Mammary epithelial cell (primary cell): ENCODE measurements at regions not wholly inside any gene's neighbourhood (a gene's known extent, or its start where the extent isn't known, plus 50 kb on each side); places are given as distances from the start of the nearest gene placed in this dataset.

ENCODE experiments used
- EZH2 ChIP-seq: IDR thresholded peaks from 2 replicates; pipeline ENCODE4 v1.6.1; 2012; ENCODE audit warnings: low read length, inconsistent platforms, borderline replicate concordance
- TF ChIP-seq, protein P1 (sequence below), 2 donors: IDR thresholded peaks in 1 of 2; conservative IDR thresholded peaks in 1 of 2; 2 replicates each; pipeline ENCODE4 v1.5.1; 2011 to 2012; ENCODE audit warnings: inconsistent platforms in 2 of 2, low read length in 2 of 2, mild to moderate bottlenecking in 2 of 2, control low read depth in 1 of 2, low read depth in 1 of 2; ENCODE audit not compliant: insufficient read depth in 1 of 2; ENCODE audit errors: extremely low read depth in 1 of 2

- TF ChIP-seq, protein P1, sequence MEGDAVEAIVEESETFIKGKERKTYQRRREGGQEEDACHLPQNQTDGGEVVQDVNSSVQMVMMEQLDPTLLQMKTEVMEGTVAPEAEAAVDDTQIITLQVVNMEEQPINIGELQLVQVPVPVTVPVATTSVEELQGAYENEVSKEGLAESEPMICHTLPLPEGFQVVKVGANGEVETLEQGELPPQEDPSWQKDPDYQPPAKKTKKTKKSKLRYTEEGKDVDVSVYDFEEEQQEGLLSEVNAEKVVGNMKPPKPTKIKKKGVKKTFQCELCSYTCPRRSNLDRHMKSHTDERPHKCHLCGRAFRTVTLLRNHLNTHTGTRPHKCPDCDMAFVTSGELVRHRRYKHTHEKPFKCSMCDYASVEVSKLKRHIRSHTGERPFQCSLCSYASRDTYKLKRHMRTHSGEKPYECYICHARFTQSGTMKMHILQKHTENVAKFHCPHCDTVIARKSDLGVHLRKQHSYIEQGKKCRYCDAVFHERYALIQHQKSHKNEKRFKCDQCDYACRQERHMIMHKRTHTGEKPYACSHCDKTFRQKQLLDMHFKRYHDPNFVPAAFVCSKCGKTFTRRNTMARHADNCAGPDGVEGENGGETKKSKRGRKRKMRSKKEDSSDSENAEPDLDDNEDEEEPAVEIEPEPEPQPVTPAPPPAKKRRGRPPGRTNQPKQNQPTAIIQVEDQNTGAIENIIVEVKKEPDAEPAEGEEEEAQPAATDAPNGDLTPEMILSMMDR (conservative IDR thresholded peaks at IDR 0.05 in 1 of 2, IDR thresholded peaks at IDR 0.05 in 1 of 2; ENCODE audit: extremely low read depth in 1 of 2, insufficient read depth in 1 of 2, low read depth in 1 of 2, low read length in 2 of 2): no peak
- no peak for TF ChIP-seq EZH2
Measured at GRCh38 chr9:6078382-6079105, 63.1 kb upstream of the RANBP6 start.
